Karpas-422 (cell line): ENCODE measurements at regions not wholly inside any gene's neighbourhood (a gene's known extent, or its start where the extent isn't known, plus 50 kb on each side); places are given as distances from the start of the nearest gene placed in this dataset.

Source experiments
- DNase-seq: peaks from one replicate; pipeline ENCODE4 v3.0.0-alpha.2; 2015
- H2AFZ ChIP-seq: fragments of 200-600 bp; sonication (generic); 2 replicates; pipeline ENCODE4 v1.6.1; 2014; ENCODE audit warnings: antibody characterized with exemption, low read length, mixed read lengths
- H3K27ac ChIP-seq: fragments of 200-600 bp; sonication (generic); 2 replicates; pipeline ENCODE4 v1.5.1; 2014; ENCODE audit warnings: mild to moderate bottlenecking, low read length, moderate library complexity
- H3K27me3 ChIP-seq: fragments of 200-600 bp; sonication (generic); 2 replicates; pipeline ENCODE4 v1.6.1; 2014; ENCODE audit warnings: low read length, mixed read lengths
- H3K36me3 ChIP-seq: fragments of 200-600 bp; sonication (generic); 2 replicates; pipeline ENCODE4 v1.6.1; 2014; ENCODE audit warnings: low read length, mixed read lengths; ENCODE audit not compliant: insufficient read depth
- H3K4me1 ChIP-seq: fragments of 200-600 bp; sonication (generic); 2 replicates; pipeline ENCODE4 v1.6.1; 2014; ENCODE audit warnings: mild to moderate bottlenecking, low read length, mixed read lengths
- H3K4me2 ChIP-seq: fragments of 200-600 bp; sonication (generic); 2 replicates; pipeline ENCODE4 v1.6.1; 2014; ENCODE audit warnings: low read length, low read depth, mild to moderate bottlenecking; ENCODE audit not compliant: poor library complexity, severe bottlenecking
- H3K4me3 ChIP-seq: fragments of 200-600 bp; sonication (generic); 2 replicates; pipeline ENCODE4 v1.5.1; 2014; ENCODE audit warnings: mild to moderate bottlenecking, antibody characterized with exemption, low read length, mixed read lengths
- H3K79me2 ChIP-seq: fragments of 200-600 bp; sonication (generic); 2 replicates; pipeline ENCODE4 v1.6.1; 2014; ENCODE audit warnings: mild to moderate bottlenecking, low read length, mixed read lengths
- H3K9ac ChIP-seq: fragments of 200-600 bp; sonication (generic); 2 replicates; pipeline ENCODE4 v1.6.0; 2014; ENCODE audit warnings: low read length
- H3K9me2 ChIP-seq: fragments of 200-600 bp; sonication (generic), shearing (Covaris generic); replicated peaks from 2 replicates; pipeline ENCODE4 v1.6.0; 2014; ENCODE audit warnings: mild to moderate bottlenecking, low read length, moderate library complexity; ENCODE audit not compliant: insufficient read depth
- H3K9me3 ChIP-seq: fragments of 300-700, 200-600 bp; sonication (generic); 2 replicates; pipeline ENCODE4 v1.6.1; 2014; ENCODE audit warnings: low read length, mixed read lengths
- H4K20me1 ChIP-seq: fragments of 200-600 bp; sonication (generic); 2 replicates; pipeline ENCODE4 v1.6.1; 2014; ENCODE audit warnings: mild to moderate bottlenecking, antibody characterized with exemption, low read length, low read depth; ENCODE audit not compliant: insufficient read depth

GRCh38 chr2:160679686-160680085 is 186.1 kb upstream of the RBMS1 start:
- Histone ChIP-seq H3K4me3 (no peak overlapping the region), H4K20me1 (no peaks in the 10 kb centered on the region)

GRCh38 chr2:160680294-160680693 is 186.7 kb upstream of the RBMS1 start:
- Histone ChIP-seq H3K4me2 (no peak overlapping the region), H3K9me2 (no peaks in the 10 kb centered on the region), H3K4me3 (no peak overlapping the region), H3K79me2 (no peaks in the 10 kb centered on the region), H3K27ac (no peak overlapping the region), H2AFZ (no peak overlapping the region), H3K9me3 (no peaks in the 10 kb centered on the region; the same call in none of the 2 replicates), H3K9ac (no peak overlapping the region), H3K4me1 (no peaks in the 10 kb centered on the region), H4K20me1 (no peaks in the 10 kb centered on the region), H3K36me3 (no peaks in the 10 kb centered on the region), H3K27me3 (no peaks in the 10 kb centered on the region)
- no peak for DNase-seq

More at GRCh38 chr2:160679686-160680085, 186.1 kb upstream of the RBMS1 start:
- Histone ChIP-seq H3K27me3 (no peaks in the 10 kb centered on the region), H3K9me3 (no peaks in the 10 kb centered on the region; the same call in none of the 2 replicates), H3K4me2 (no peak overlapping the region), H3K79me2 (no peaks in the 10 kb centered on the region), H3K36me3 (no peaks in the 10 kb centered on the region), H3K9ac (no peak overlapping the region), H2AFZ (no peak overlapping the region), H3K9me2 (no peaks in the 10 kb centered on the region), H3K4me1 (no peaks in the 10 kb centered on the region), H3K27ac (no peak overlapping the region)
- no peak for DNase-seq

- Histone ChIP-seq H3K9me3 (no peaks in the 10 kb centered on the region; the same call in none of the 2 replicates), H3K9me2 (no peaks in the 10 kb centered on the region), H2AFZ (no peak overlapping the region), H3K79me2 (no peaks in the 10 kb centered on the region), H3K36me3 (no peaks in the 10 kb centered on the region), H3K4me3 (no peak overlapping the region), H4K20me1 (no peaks in the 10 kb centered on the region), H3K4me2 (no peak overlapping the region), H3K27ac (no peak overlapping the region), H3K9ac (no peak overlapping the region), H3K4me1 (no peaks in the 10 kb centered on the region), H3K27me3 (no peaks in the 10 kb centered on the region)
- DNase-seq: no peak
Measured at GRCh38 chr2:160680974-160681373, 187.4 kb upstream of the RBMS1 start.

- Histone ChIP-seq H3K79me2 (no peaks in the 10 kb centered on the region), H3K9me3 (no peaks in the 10 kb centered on the region; the same call in none of the 2 replicates), H3K4me3 (no peak overlapping the region), H2AFZ (no peak overlapping the region), H3K4me2 (no peak overlapping the region), H4K20me1 (no peaks in the 10 kb centered on the region), H3K27me3 (no peaks in the 10 kb centered on the region), H3K27ac (no peak overlapping the region), H3K9ac (no peak overlapping the region), H3K9me2 (no peaks in the 10 kb centered on the region), H3K4me1 (no peaks in the 10 kb centered on the region), H3K36me3 (no peaks in the 10 kb centered on the region)
- no peak for DNase-seq
Measured at GRCh38 chr2:160683206-160683605, 189.6 kb upstream of the RBMS1 start.

- Histone ChIP-seq H3K9me3 (no peaks in the 10 kb centered on the region), H3K79me2 (no peaks in the 10 kb centered on the region), H3K36me3 (no peaks in the 10 kb centered on the region), H3K9me2 (no peaks in the 10 kb centered on the region), H4K20me1 (no peaks in the 10 kb centered on the region), H3K27ac (no peak overlapping the region), H3K9ac (no peak overlapping the region), H3K27me3 (no peaks in the 10 kb centered on the region), H2AFZ (no peak overlapping the region), H3K4me2 (no peak overlapping the region), H3K4me3 (no peak overlapping the region), H3K4me1 (no peaks in the 10 kb centered on the region)
- no peak for DNase-seq
Measured at GRCh38 chr2:160687629-160688028, 194.0 kb upstream of the RBMS1 start.

- Histone ChIP-seq H3K4me1 (no peaks in the 10 kb centered on the region), H3K36me3 (no peaks in the 10 kb centered on the region), H3K9ac (no peak overlapping the region), H3K9me2 (no peaks in the 10 kb centered on the region), H3K9me3 (no peaks in the 10 kb centered on the region), H3K4me3 (no peak overlapping the region), H3K27me3 (no peaks in the 10 kb centered on the region), H3K27ac (no peak overlapping the region), H4K20me1 (no peaks in the 10 kb centered on the region), H2AFZ (no peak overlapping the region), H3K4me2 (no peak overlapping the region), H3K79me2 (no peaks in the 10 kb centered on the region)
- no peak for DNase-seq
Measured at GRCh38 chr2:160689441-160689840, 195.8 kb upstream of the RBMS1 start.

- Histone ChIP-seq H3K36me3 (no peaks in the 10 kb centered on the region), H3K9me3 (no peaks in the 10 kb centered on the region), H3K4me2 (no peak overlapping the region), H3K27ac (no peak overlapping the region), H3K9ac (no peak overlapping the region), H4K20me1 (no peaks in the 10 kb centered on the region), H3K4me3 (no peak overlapping the region), H2AFZ (no peak overlapping the region), H3K4me1 (no peaks in the 10 kb centered on the region), H3K79me2 (no peaks in the 10 kb centered on the region), H3K9me2 (no peaks in the 10 kb centered on the region), H3K27me3 (no peaks in the 10 kb centered on the region)
- DNase-seq: no peak
Measured at GRCh38 chr2:160694221-160694620, 200.6 kb upstream of the RBMS1 start.

- Histone ChIP-seq H3K4me3 (no peak overlapping the region), H3K4me1 (no peaks in the 10 kb centered on the region), H3K4me2 (no peak overlapping the region), H3K9ac (no peak overlapping the region), H3K27ac (no peak overlapping the region), H3K36me3 (no peaks in the 10 kb centered on the region), H3K9me2 (no peaks in the 10 kb centered on the region), H2AFZ (no peak overlapping the region), H3K79me2 (no peaks in the 10 kb centered on the region), H3K9me3 (no peaks in the 10 kb centered on the region), H4K20me1 (no peaks in the 10 kb centered on the region), H3K27me3 (no peaks in the 10 kb centered on the region)
- no peak for DNase-seq
Measured at GRCh38 chr2:160694631-160695030, 201.0 kb upstream of the RBMS1 start.
